ENCODE measurements at regions not wholly inside any gene's neighbourhood (a gene's known extent, or its start where the extent isn't known, plus 50 kb on each side); places are given as distances from the start of the nearest gene placed in this dataset.

DNA sequence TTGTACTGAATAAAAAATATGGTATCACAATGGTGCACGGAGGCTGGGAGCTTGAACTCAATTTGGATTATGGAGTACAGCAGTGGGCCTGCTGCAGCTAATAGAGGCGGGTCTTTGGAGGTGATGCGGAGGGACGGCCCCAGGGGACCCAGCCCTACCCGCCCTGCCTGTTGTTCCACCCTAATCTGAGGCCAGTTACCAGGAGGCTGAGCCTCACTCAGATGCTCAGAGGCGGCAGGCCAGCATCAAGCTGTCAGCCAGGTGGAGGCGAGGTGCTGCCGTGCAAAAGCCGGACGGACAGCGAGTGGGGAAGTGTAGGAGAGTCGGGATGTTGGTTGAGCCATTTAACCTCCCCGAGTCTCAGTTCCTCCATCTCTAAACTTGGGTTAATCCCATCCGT lies 218.5 kb upstream of the RGMA start:
- H3K4me1 Mint-ChIP-seq (ENCODE audit: low read depth), result no peaks in the 10 kb centered on the region
- no peak for DNase-seq (ENCODE audit: low spot score)
- no peaks in the 10 kb centered on the region for H3K9me3 Mint-ChIP-seq
- H3K27ac Mint-ChIP-seq, result no peak overlapping the region
- no peaks in the 10 kb centered on the region for H3K36me3 Mint-ChIP-seq (ENCODE audit: low read depth)
- H3K27me3 Mint-ChIP-seq (ENCODE audit: insufficient read depth), result no peaks in the 10 kb centered on the region
- intact Hi-C loops (cut with micrococcal nuclease), result no loop called here
- no peak overlapping the region for H3K4me3 Mint-ChIP-seq

DNA sequence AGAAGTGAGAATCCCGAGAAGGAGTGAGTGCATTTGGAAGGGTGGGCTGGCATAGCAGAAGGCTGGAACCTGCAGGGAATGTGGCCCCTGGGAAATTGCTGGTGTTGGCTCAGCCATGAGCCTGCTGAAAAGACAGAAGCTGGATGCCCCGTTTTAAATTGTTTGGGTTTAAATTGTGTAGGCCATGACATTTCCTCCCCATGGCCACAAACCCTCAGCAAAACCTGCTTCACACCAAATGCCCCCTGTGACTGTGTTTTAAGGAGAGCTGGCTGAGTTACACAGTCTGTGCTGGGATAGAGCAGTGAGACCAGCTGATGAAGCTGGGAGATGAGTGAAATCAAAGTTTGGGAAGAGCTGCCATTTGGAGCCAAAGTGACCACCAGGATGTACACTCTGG lies 216.3 kb upstream of the RGMA start:
- Mint-ChIP-seq H3K27ac (no peak overlapping the region), H3K36me3 (ENCODE audit: low read depth) (no peaks in the 10 kb centered on the region), H3K27me3 (ENCODE audit: insufficient read depth) (no peaks in the 10 kb centered on the region), H3K9me3 (no peaks in the 10 kb centered on the region), H3K4me1 (ENCODE audit: low read depth) (no peaks in the 10 kb centered on the region), H3K4me3 (no peak overlapping the region)
- intact Hi-C loops (cut with micrococcal nuclease), result no loop called here
- DNase-seq (ENCODE audit: low spot score), result no peak

DNA sequence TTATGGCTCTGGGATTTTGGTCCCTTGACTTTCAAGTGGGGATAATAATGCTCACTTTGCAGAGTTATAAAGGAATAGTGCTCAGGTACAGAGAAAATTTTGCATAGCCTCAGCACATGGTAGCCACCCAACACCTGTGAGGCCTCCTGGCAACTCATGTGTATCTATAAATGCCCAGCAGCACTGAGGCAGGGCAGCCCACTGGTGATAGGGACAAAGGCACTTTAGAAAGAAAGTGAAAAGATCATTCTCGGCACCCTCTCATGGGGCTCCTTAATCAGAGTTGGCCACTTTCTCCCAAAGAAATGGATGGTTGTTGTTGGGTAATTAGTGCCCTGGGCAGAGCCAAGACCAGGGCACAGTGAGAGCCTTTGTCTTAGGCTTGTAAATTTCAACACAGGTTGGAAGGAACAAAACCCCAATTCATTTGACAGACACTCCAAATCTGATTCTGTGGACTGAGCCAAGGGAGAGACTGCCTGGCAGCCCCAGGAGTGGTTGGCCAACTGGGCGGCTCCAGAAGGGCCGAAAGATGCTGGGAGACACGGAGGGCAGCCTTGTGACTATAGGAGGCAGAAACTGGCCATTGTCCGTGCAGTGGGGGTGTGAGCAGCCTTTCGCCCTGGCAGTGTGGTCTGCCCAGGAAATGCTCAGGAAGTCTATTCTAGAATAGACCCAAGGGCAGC lies 213.2 kb upstream of the RGMA start:
- no peaks in the 10 kb centered on the region for H3K36me3 Mint-ChIP-seq (ENCODE audit: low read depth)
- no peaks in the 10 kb centered on the region for H3K4me1 Mint-ChIP-seq (ENCODE audit: low read depth)
- intact Hi-C loops (cut with micrococcal nuclease), result no loop called here
- H3K4me3 Mint-ChIP-seq, result no peak overlapping the region
- DNase-seq (ENCODE audit: low spot score), result no peak
- H3K27ac Mint-ChIP-seq, result no peak overlapping the region
- H3K27me3 Mint-ChIP-seq (ENCODE audit: insufficient read depth), result no peaks in the 10 kb centered on the region
- H3K9me3 Mint-ChIP-seq, result no peaks in the 10 kb centered on the region

DNA sequence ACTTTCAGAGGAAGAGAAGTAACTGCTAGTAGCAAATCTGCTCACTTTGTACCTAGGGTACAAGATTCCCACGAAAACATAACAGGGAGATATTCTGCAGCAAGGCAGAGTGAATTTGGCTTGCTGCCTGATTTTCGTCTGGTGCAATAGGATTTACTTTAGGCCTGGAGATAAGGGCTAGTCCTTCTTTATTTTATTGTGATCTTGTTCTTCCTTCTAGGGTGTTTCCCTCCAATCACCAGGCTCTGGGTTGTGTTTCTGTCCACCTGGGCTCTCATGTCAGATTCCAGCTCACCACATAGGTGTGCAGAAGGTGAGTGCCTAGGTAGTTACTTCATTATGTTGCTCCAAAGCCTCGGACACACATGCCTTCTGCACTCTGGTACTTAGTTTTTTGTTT lies 211.8 kb upstream of the RGMA start:
- Mint-ChIP-seq H3K4me1 (ENCODE audit: low read depth) (no peaks in the 10 kb centered on the region), H3K27me3 (ENCODE audit: insufficient read depth) (peaks cover 2% of the 10 kb centered on the region), H3K4me3 (no peak overlapping the region), H3K36me3 (ENCODE audit: low read depth) (no peaks in the 10 kb centered on the region), H3K27ac (no peak overlapping the region), H3K9me3 (no peaks in the 10 kb centered on the region)
- intact Hi-C loops (cut with micrococcal nuclease), result no loop called here
- DNase-seq (ENCODE audit: low spot score), result no peak

DNA sequence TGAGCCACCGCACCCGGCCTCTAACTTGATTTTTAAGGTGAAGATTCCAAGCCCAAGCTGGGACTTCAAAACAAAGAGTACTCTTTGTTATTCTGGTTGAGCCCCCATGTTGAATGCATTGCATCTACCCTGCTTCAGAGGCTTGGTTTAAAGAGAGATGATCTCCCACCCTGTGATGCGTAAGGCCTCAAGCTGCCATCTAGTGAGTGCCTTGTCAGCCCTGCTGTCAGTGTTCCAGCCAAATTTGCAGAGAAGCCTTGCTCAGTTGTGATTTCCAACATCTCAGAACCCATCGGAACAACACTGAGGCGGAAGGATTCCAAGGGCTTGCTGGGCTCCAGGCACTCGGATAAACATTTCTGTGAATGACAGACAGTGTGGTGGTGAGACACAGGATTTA lies 210.7 kb upstream of the RGMA start:
- no peak for DNase-seq (ENCODE audit: low spot score)
- peaks cover 2% of the 10 kb centered on the region for H3K27me3 Mint-ChIP-seq (ENCODE audit: insufficient read depth)
- no peaks in the 10 kb centered on the region for H3K4me1 Mint-ChIP-seq (ENCODE audit: low read depth)
- no peaks in the 10 kb centered on the region for H3K9me3 Mint-ChIP-seq
- H3K4me3 Mint-ChIP-seq, result no peak overlapping the region
- no peak overlapping the region for H3K27ac Mint-ChIP-seq
- H3K36me3 Mint-ChIP-seq (ENCODE audit: low read depth), result no peaks in the 10 kb centered on the region
- intact Hi-C loops (cut with micrococcal nuclease), result no loop called here

DNA sequence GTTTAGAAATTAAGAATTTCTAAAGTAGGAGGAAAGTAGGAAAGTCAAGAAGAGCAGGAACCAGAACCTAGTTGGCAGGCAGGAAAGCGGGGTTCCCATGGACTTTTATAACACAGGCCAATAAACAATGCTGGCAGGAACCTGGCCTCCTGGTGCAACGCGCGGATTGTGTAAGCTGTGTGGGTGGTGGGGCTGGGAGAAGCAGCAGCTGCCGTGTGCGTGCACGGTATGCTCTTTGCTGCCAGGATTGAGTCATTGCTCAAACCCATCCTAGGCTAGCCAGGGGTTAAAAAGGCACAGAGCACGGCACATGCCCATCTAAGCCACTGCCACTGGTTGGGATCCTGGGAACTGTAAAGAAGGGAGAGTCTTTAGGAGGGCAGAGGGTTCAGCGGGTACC lies 209.9 kb upstream of the RGMA start:
- H3K27ac Mint-ChIP-seq, result no peak overlapping the region
- H3K36me3 Mint-ChIP-seq (ENCODE audit: low read depth), result no peaks in the 10 kb centered on the region
- H3K27me3 Mint-ChIP-seq (ENCODE audit: insufficient read depth), result peaks cover 2% of the 10 kb centered on the region
- no peak overlapping the region for H3K4me3 Mint-ChIP-seq
- no peaks in the 10 kb centered on the region for H3K9me3 Mint-ChIP-seq
- H3K4me1 Mint-ChIP-seq (ENCODE audit: low read depth), result no peaks in the 10 kb centered on the region
- intact Hi-C loops (cut with micrococcal nuclease), result no loop called here
- no peak for DNase-seq (ENCODE audit: low spot score)

DNA sequence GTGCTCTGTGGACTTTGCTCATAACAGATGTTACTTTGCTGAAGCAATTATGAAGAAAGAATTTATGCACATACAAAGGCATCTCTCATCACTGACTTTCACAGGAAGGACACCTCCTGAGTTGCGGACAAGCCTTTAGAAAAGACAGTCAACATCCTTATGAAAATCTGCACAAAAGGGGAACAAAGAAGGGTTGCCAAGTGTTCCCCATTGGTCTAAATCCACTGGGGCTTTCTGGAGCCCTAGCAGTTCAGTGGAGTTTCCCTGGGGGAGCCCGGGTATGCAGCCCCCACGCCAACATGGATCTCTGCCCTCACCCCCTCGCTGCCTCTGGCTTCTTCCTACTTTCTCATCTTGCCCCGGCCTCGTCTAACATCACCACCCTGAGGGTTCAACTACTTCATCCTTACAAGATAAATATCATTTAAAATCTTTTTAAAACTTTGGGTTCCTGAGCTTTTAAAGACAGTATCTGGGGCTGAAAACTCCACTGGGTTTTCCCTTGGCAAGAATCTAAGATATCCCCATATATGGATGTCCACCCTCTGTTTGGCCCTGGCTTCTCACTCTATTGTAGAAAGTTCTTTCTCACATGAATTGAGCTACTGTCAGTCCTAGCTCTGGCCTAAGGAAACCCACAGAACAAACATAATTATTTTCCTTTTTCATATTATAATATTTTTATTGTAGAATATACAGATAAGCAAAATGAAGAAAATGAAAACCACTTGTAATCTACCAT lies 207.9 kb upstream of the RGMA start:
- Mint-ChIP-seq H3K27ac (no peak overlapping the region), H3K9me3 (no peaks in the 10 kb centered on the region), H3K36me3 (ENCODE audit: low read depth) (no peaks in the 10 kb centered on the region), H3K27me3 (ENCODE audit: insufficient read depth) (peaks cover 2% of the 10 kb centered on the region), H3K4me1 (ENCODE audit: low read depth) (no peaks in the 10 kb centered on the region), H3K4me3 (no peak overlapping the region)
- no peak for DNase-seq (ENCODE audit: low spot score)
- intact Hi-C loops (cut with micrococcal nuclease), result no loop called here

DNA sequence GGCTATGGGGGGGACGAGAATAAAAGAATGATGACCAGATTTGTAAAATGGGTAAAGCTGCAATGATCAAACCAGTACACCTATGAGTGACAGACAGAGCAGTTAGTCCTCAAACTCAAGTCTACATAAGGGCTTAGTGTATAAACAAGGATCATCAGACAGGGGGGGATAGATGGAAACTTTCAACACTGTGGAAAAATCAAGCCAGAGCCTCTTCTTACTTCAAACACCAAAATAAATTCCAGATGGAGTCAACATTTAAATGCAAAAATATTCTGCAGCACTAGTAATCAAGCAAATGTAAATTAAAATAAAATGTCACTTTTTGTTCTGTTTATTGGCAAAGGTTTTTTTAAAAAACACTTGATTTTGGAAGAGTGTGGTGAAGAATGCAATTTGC lies 205.9 kb upstream of the RGMA start:
- Mint-ChIP-seq H3K36me3 (ENCODE audit: low read depth) (no peaks in the 10 kb centered on the region), H3K9me3 (no peaks in the 10 kb centered on the region), H3K4me3 (no peak overlapping the region), H3K27me3 (ENCODE audit: insufficient read depth) (peaks cover 8% of the 10 kb centered on the region), H3K27ac (no peak overlapping the region), H3K4me1 (ENCODE audit: low read depth) (no peaks in the 10 kb centered on the region)
- no peak for DNase-seq (ENCODE audit: low spot score)
- intact Hi-C loops (cut with micrococcal nuclease), result no loop called here

DNA sequence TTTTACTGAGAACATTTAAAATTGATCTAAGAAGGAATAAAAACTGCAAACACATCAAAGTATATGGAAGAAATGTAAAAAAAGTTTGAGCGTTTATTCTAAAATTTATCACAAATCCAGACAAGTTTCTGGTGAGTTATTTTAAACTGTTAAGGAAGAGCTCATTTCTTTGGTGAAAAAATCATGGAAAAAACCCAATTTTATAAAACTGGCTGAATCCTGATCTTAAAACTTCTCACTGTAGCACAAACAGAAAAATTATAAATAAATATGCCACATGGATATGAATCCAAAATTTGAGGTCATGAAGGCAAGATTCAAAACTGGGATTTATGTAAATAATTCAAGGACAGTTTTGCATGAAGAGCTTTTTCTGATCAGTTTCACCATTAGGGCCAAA lies 205.1 kb upstream of the RGMA start:
- Mint-ChIP-seq H3K9me3 (no peaks in the 10 kb centered on the region), H3K4me1 (ENCODE audit: low read depth) (no peaks in the 10 kb centered on the region), H3K27me3 (ENCODE audit: insufficient read depth) (peaks cover 8% of the 10 kb centered on the region), H3K4me3 (no peak overlapping the region), H3K36me3 (ENCODE audit: low read depth) (no peaks in the 10 kb centered on the region), H3K27ac (no peak overlapping the region)
- DNase-seq (ENCODE audit: low spot score), result no peak
- intact Hi-C loops (cut with micrococcal nuclease), result no loop called here

DNA sequence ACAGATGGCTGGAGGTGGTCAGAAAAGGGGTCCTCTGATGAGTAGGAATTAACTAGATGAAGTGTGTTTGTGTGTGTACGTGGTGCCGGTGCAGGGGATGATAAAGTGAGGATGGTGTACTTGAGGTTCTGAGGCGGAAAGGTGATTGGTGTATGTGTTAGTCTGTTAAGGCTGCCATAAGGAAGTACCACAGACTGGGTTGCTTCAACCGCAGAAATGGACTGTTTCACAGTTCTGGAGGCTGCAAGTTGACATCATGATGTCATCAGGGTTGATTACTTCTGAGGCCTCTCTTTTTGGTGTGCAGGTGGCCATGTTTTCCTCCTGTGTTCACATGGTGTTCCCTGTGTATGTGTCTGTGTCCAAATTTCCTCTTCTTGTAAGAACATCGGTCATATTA lies 202.4 kb upstream of the RGMA start:
- Mint-ChIP-seq H3K27me3 (ENCODE audit: insufficient read depth) (peaks cover 16% of the 10 kb centered on the region), H3K4me1 (ENCODE audit: low read depth) (no peaks in the 10 kb centered on the region), H3K36me3 (ENCODE audit: low read depth) (no peaks in the 10 kb centered on the region), H3K27ac (no peak overlapping the region), H3K4me3 (no peak overlapping the region), H3K9me3 (no peaks in the 10 kb centered on the region)
- no peak for DNase-seq (ENCODE audit: low spot score)
- intact Hi-C loops (cut with micrococcal nuclease), result no loop called here

DNA sequence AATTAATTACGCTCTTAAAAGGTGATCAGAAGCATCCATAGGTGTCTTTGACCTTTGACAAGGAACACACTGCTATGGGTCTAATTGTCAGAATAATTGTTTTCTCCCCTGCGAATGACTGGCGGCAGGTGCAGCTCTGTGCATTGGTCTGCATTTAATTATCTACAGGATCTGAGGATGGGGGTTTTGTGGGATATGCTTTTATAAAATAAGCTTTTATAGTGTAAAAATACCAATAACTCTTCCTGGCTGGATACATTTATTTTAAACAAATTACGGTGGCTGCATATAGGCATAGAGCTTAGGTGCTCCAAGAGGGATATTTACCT lies 201.6 kb upstream of the RGMA start:
- Mint-ChIP-seq H3K36me3 (ENCODE audit: low read depth) (no peaks in the 10 kb centered on the region), H3K4me1 (ENCODE audit: low read depth) (no peaks in the 10 kb centered on the region), H3K27me3 (ENCODE audit: insufficient read depth) (peaks cover 14% of the 10 kb centered on the region), H3K9me3 (no peaks in the 10 kb centered on the region), H3K27ac (no peak overlapping the region), H3K4me3 (no peak overlapping the region)
- no peak for DNase-seq (ENCODE audit: low spot score)
- intact Hi-C loops (cut with micrococcal nuclease), result no loop called here

DNA sequence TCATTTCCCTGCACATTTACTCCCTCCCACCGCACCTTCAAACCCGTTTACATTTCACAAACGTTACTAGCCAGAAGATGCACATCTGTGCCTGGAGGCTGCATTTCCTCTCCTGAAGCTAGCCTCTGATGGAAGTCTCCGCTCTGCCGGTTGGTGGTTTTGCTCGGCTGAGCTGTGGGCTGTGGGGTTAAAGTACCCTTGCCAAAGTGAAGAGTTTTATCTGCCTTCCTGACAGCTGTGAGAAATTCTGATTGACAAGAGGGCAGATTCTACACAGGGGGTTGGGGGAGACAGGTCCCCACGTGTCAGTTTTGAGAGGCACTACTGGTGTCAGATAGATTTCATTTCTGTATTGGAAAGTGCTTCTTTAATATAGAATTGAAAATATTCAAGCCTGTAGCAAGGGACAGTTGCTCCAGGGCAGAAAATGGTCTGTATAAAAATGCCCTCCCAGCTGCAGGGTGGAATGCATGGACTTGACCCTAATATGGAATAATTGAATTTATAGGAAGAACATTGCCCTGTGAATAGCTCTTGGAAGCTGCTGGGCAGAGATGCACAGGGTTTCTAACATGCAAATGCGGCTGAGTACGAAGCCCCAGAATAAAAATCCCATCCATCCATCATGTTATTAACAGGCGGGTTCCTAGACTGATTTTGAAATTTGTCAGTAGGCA lies 201.1 kb upstream of the RGMA start:
- intact Hi-C loops (cut with micrococcal nuclease), result no loop called here
- no peak overlapping the region for H3K4me3 Mint-ChIP-seq
- no peaks in the 10 kb centered on the region for H3K9me3 Mint-ChIP-seq
- no peak for DNase-seq (ENCODE audit: low spot score)
- H3K27me3 Mint-ChIP-seq (ENCODE audit: insufficient read depth), result peaks cover 14% of the 10 kb centered on the region
- no peaks in the 10 kb centered on the region for H3K36me3 Mint-ChIP-seq (ENCODE audit: low read depth)
- no peak overlapping the region for H3K27ac Mint-ChIP-seq
- H3K4me1 Mint-ChIP-seq (ENCODE audit: low read depth), result no peaks in the 10 kb centered on the region

DNA sequence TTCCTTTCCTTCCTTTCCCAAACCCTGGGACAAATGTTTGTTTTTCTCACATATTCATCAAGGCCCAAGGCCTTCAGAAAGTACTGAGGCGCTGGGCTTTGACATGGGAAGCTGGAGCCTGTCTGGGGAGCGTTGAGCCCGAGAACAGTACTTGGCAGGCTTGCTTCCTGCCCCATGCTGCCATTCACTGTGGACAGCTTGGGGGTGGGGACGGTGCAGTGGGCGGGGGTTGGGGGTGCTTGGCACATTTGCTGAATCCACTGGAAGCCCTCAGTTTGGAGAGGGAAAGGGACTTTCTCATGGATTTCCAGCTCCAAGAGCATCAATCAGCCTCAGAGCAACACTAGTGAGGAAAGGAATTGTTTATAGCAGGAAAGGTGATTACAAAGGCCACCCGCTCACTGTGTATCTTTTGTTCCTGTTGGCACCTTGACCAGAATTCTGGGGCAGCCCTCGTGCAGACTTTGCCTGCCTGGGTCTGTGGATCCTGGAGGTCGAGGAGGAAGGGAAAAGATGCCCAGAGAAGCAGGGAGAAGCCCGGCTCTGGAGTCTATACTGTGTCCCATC lies 199.8 kb upstream of the RGMA start:
- Mint-ChIP-seq H3K9me3 (no peaks in the 10 kb centered on the region), H3K4me3 (no peak overlapping the region), H3K36me3 (ENCODE audit: low read depth) (no peaks in the 10 kb centered on the region), H3K4me1 (ENCODE audit: low read depth) (no peaks in the 10 kb centered on the region), H3K27ac (no peak overlapping the region), H3K27me3 (ENCODE audit: insufficient read depth) (peaks cover 14% of the 10 kb centered on the region)
- intact Hi-C loops (cut with micrococcal nuclease), result no loop called here
- DNase-seq (ENCODE audit: low spot score), result no peak

Measured in activated T-helper 1 cell treated with anti-CD3 and anti-CD28 coated beads, Interleukin-12 subunit alpha, Interleukin-12 subunit beta, Interleukin-2, Interleukin-4 antibody, amounts not matched to agents 30 ng/mL and 10 ng/mL and 1 ng/mL, durations not matched to agents 14 hours and 24 hours and 36 hours (primary cell).